T-helper 1 cell treated with Interleukin-12 subunit alpha and Interleukin-12 subunit beta and Interleukin-4 antibody, amounts not matched to agents 30 ng/mL and 1 ng/mL, for 36 hours (primary cell): ENCODE measurements at regions not wholly inside any gene's neighbourhood (a gene's known extent, or its start where the extent isn't known, plus 50 kb on each side); places are given as distances from the start of the nearest gene placed in this dataset.

Experiments
- intact Hi-C: fragments of 100-400 bp; cut with micrococcal nuclease; formaldehyde crosslinking; loops from one replicate; pipeline ENCODE4 v1.15.1; 2024

- intact Hi-C loops = no loop called here
These were observed 395.6 kb downstream of the SETD4 start for GRCh38 chr21:35664683-35665082.

GRCh38 chr21:35663856-35664606, 396.3 kb downstream of the SETD4 start:
- intact Hi-C loops = no loop called here

- intact Hi-C loops = no loop called here
These were observed 402.1 kb downstream of the SETD4 start for GRCh38 chr21:35658242-35658641.

GRCh38 chr21:35652872-35653271, 407.5 kb downstream of the SETD4 start:
- intact Hi-C loops = no loop called here

GRCh38 chr21:35652196-35652595, 408.1 kb downstream of the SETD4 start:
- intact Hi-C loops = no loop called here

GRCh38 chr21:35651196-35651595, 409.1 kb downstream of the SETD4 start:
- intact Hi-C loops = no loop called here

- intact Hi-C loops = no loop called here
These were observed 411.1 kb downstream of the SETD4 start for GRCh38 chr21:35649186-35649585.

- intact Hi-C loops = no loop called here
These were observed 411.8 kb downstream of the SETD4 start for GRCh38 chr21:35648512-35648911.

- intact Hi-C loops = no loop called here
These were observed 413.7 kb downstream of the SETD4 start for GRCh38 chr21:35646606-35647005.

GRCh38 chr21:35645991-35646390, 414.3 kb downstream of the SETD4 start:
- intact Hi-C loops = no loop called here

GRCh38 chr21:35644523-35644922, 415.8 kb downstream of the SETD4 start:
- intact Hi-C loops = no loop called here

- intact Hi-C loops = no loop called here
These were observed 417.1 kb downstream of the SETD4 start for GRCh38 chr21:35643176-35643575.

GRCh38 chr21:35641271-35642016, 418.9 kb downstream of the SETD4 start:
- intact Hi-C loops = no loop called here

- intact Hi-C loops = no loop called here
These were observed 422.9 kb downstream of the SETD4 start for GRCh38 chr21:35637431-35637830.

- intact Hi-C loops = no loop called here
These were observed 424.3 kb downstream of the SETD4 start for GRCh38 chr21:35635994-35636393.

- intact Hi-C loops = no loop called here
These were observed 425.1 kb downstream of the SETD4 start for GRCh38 chr21:35635261-35635660.

GRCh38 chr21:35633501-35633900, 426.8 kb downstream of the SETD4 start:
- intact Hi-C loops = no loop called here

- intact Hi-C loops = no loop called here
These were observed 427.6 kb downstream of the SETD4 start for GRCh38 chr21:35632711-35633110.

- intact Hi-C loops = loop anchor here (10.0 kb wide), 1 partner anchor 934 kb away; no protein-coding TSS in a partner anchor
These were observed 432.0 kb downstream of the SETD4 start for GRCh38 chr21:35628316-35628715.

- intact Hi-C loops = loop anchor here (10.0 kb wide), 1 partner anchor 933 kb away; no protein-coding TSS in a partner anchor
These were observed 432.9 kb downstream of the SETD4 start for GRCh38 chr21:35627462-35627861.

- intact Hi-C loops = loop anchor here (10.0 kb wide), 1 partner anchor 931 kb away; no protein-coding TSS in a partner anchor
These were observed 434.8 kb downstream of the SETD4 start for GRCh38 chr21:35625576-35625975.

- intact Hi-C loops = loop anchor here (10.0 kb wide), 1 partner anchor 930 kb away; no protein-coding TSS in a partner anchor
These were observed 435.4 kb downstream of the SETD4 start for GRCh38 chr21:35624901-35625300.
